GM19324 (cell line): ENCODE measurements at regions not wholly inside any gene's neighbourhood (a gene's known extent, or its start where the extent isn't known, plus 50 kb on each side); places are given as distances from the start of the nearest gene placed in this dataset.
"Not testable (repeated sequence)": the region's sequence is repeated elsewhere in the genome, so short reads cannot be mapped to it uniquely, and the experiment has no call there.

Experiments used
- ATAC-seq: cut with Tn5 transposase; IDR thresholded peaks from one replicate; pipeline ENCODE4 v1.9.1; 2021; ENCODE audit warnings: mild to moderate bottlenecking, moderate library complexity; ENCODE audit not compliant: unreplicated experiment, low FRiP score

- ATAC-seq, result no peak
Measured at GRCh38 chr1:218890451-218890850, 283.2 kb upstream of the LYPLAL1 start.

- no peak for ATAC-seq
Measured at GRCh38 chr1:218891577-218891976, 282.1 kb upstream of the LYPLAL1 start.

GRCh38 chr1:218895064-218895587 is 278.6 kb upstream of the LYPLAL1 start:
- no peak for ATAC-seq

- no peak for ATAC-seq
Measured at GRCh38 chr1:218896202-218896601, 277.5 kb upstream of the LYPLAL1 start.

- ATAC-seq, result no peak
Measured at GRCh38 chr1:218898921-218899320, 274.8 kb upstream of the LYPLAL1 start.

DNA sequence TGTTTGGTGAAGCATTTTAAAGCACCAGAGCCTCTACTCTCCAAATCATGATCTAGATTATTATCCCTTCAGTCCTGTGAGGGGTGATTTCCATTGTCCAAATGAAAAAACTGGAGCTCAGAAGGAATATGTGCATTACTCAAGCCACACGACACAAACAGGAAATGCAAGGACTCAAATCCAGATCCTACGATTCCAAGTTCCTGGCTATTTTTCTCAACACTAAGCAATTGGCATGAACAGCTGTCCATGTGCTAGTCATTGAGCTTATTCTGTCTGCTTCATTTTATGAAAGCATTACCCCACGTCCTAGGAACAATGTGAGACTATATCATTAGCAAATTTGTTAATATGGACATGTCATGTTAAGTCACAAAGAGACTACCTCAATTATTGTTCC is 273.1 kb upstream of the LYPLAL1 start:
- ATAC-seq, result no peak

GRCh38 chr1:218904416-218904815 is 269.3 kb upstream of the LYPLAL1 start:
- ATAC-seq, result no peak

- ATAC-seq, result no peak
Measured at GRCh38 chr1:218916720-218917119, 257.0 kb upstream of the LYPLAL1 start.

GRCh38 chr1:218917656-218918055 is 256.0 kb upstream of the LYPLAL1 start:
- ATAC-seq, result no peak

- no peak for ATAC-seq
Measured at GRCh38 chr1:218925777-218926176, 247.9 kb upstream of the LYPLAL1 start.

- no peak for ATAC-seq
Measured at GRCh38 chr1:218926631-218927030, 247.0 kb upstream of the LYPLAL1 start.

DNA sequence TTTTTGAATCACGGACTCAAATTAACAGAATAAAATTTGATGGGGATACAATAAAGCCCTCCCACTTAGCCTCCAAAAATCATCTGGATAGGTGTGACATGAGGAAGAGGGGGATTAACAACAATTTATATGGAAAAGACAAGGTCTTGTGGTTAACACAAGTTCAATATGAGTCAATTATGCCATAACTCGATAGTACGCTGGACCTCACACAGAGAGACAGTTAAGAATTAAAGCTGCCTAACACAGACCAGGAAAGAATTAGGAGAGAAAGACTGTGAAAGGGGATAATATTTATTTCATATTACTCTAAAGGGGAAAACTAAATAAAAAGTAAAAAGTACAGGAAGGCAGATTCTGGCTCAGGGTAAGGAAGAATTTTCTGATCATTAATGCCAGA is 243.7 kb upstream of the LYPLAL1 start:
- ATAC-seq, result no peak

- ATAC-seq, result no peak
Measured at GRCh38 chr1:218930472-218931241, 243.0 kb upstream of the LYPLAL1 start.

DNA sequence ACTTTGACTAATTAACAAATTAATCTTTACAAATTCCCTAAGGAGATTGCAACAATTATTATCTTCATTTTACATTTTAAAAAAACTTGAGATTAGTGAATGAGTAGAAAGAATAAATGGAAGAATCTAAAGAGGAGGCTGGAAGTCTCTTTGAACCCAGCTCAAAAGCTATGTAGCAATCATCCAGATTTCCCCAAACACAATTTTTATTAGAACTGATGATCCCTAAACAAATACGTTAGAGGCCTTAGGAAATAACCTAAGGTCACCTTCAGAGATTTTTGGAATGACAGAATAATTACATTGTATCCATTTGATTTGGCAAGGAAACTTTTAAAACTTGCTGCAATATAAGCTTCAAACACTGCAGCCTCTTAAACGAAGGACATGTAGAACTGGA is 242.4 kb upstream of the LYPLAL1 start:
- no peak for ATAC-seq

DNA sequence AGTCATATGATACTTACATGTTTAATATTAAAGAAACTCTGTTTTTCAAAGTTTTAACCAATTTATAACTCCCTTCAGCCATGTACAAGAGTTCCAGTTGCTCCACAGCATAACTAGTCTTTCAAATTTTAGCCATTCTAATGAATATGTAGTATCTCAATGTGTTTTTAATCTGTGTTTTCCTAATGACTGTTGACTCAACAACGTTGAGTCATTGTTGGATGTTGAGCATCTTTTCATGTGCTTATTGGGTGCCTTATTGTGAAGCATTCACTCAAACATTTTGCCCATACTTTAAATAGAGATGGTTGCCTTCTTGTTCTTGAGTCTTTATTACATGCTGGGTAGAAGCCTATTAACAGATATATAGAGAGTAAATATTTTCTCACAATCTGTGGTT is 240.2 kb upstream of the LYPLAL1 start:
- ATAC-seq, result no peak

DNA sequence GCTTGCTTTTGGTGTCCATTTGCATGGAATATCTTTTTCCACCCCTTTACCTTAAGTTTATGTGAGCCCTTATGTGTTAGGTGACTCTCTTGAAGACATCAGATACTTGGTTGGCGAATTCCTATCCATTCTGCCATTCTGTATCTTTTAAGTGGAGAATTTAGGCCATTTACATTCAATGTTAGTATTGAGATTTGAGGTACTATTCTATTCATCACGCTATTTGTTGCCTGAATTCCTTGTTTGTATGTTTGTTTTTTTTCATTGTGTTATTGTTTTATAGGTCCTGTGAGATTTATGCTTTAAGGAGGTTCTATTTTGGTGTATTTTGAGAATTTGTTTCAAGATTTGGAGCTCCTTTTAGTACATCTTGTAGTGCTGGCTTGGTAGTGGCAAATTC is 238.3 kb upstream of the LYPLAL1 start:
- ATAC-seq, result not testable (repeated sequence)

GRCh38 chr1:218938259-218938658 is 235.4 kb upstream of the LYPLAL1 start:
- ATAC-seq, result no peak

GRCh38 chr1:218939095-218939494 is 234.6 kb upstream of the LYPLAL1 start:
- ATAC-seq, result no peak

GRCh38 chr1:218942431-218942830 is 231.2 kb upstream of the LYPLAL1 start:
- no peak for ATAC-seq

- ATAC-seq, result no peak
Measured at GRCh38 chr1:218943371-218943770, 230.3 kb upstream of the LYPLAL1 start.

- no peak for ATAC-seq
Measured at GRCh38 chr1:218945050-218945449, 228.6 kb upstream of the LYPLAL1 start.

- ATAC-seq, result no peak
Measured at GRCh38 chr1:218946147-218946546, 227.5 kb upstream of the LYPLAL1 start.
